Erythroblast (primary cell): ENCODE measurements at regions not wholly inside any gene's neighbourhood (a gene's known extent, or its start where the extent isn't known, plus 50 kb on each side); places are given as distances from the start of the nearest gene placed in this dataset.
"Not testable (repeated sequence)": the region's sequence is repeated elsewhere in the genome, so short reads cannot be mapped to it uniquely, and the experiment has no call there.

Source experiments
- DNase-seq, 2 experiments: peaks; one replicate each; lab custom pipeline; 2025; lab: John Stamatoyannopoulos, UW
- GATA1 ChIP-seq: IDR thresholded peaks from 2 replicates; pipeline ENCODE4 v1.6.1; 2011; ENCODE audit warnings: low read depth, mild to moderate bottlenecking, control low read depth, low read length, moderate library complexity
- POLR2A ChIP-seq: IDR thresholded peaks from 2 replicates; pipeline ENCODE4 v1.6.1; 2011; ENCODE audit warnings: mild to moderate bottlenecking, low read length

DNA sequence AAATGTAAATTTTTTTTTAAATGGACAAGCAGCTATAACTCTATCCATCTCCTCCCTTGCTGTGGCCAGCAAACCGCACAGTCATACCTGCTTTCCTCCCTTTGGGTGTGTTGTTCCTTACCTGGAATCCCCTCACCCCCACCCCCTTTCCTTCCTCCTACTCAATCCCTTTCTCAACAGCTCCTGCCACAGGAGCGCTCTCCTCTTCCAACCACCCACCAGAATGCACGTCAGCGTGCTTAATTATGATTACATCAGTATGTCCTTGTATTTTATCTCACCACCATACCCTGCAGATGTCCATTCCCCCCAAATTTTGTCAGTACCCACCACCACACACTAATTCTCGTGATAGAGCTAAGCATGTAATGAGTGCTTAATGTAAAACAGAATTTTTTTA, 60.9 kb upstream of the LMO2 start:
- peak; percentile 28 to 38 for DNase-seq
- TF ChIP-seq GATA1 (no peak), POLR2A (no peak)

- TF ChIP-seq GATA1 (no peak), POLR2A (no peak)
- no peak for DNase-seq
Measured at GRCh38 chr11:33949252-33949913, 57.5 kb upstream of the LMO2 start.

DNA sequence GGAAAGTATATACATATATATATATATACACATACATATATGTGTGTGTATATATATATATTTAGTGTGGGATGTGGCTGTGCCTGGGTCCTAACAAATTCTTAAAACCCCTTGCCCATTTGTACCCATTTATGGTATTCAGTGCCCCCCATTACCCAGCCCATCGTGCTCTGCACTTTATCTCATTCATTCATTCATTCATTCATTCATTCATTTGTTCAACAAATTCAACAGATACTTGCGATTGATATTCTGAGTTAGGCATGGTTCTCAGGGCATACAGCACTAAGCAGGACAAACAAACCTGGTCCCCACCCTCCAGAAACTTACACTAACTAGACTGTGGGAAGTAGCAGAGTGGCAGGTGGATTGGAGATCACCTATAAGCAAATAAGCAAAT, 56.6 kb upstream of the LMO2 start:
- DNase-seq = no peak
- TF ChIP-seq GATA1 (no peak), POLR2A (no peak)

- DNase-seq = not testable (repeated sequence)
Measured at GRCh38 chr11:33947918-33948317, 56.0 kb upstream of the LMO2 start.

DNA sequence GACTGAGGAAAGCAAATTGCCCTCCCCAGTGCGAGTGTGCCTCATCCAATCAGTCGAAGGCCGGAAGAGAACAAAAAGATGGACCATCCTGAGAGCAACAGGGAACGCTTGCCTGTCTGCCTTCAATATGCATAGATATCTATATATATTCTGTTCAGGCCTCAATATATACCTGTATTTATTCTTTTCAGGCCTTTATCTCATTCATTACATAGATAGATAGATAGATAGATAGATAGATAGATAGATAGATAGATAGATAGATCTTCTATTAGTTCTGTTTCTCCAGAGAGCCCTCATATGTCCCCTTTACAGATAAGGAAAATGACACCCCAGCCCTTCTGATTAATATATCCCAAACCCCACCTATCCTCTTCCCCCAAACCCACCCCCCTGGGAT, 55.1 kb upstream of the LMO2 start:
- no peak for DNase-seq
- TF ChIP-seq GATA1 (no peak), POLR2A (no peak)

DNA sequence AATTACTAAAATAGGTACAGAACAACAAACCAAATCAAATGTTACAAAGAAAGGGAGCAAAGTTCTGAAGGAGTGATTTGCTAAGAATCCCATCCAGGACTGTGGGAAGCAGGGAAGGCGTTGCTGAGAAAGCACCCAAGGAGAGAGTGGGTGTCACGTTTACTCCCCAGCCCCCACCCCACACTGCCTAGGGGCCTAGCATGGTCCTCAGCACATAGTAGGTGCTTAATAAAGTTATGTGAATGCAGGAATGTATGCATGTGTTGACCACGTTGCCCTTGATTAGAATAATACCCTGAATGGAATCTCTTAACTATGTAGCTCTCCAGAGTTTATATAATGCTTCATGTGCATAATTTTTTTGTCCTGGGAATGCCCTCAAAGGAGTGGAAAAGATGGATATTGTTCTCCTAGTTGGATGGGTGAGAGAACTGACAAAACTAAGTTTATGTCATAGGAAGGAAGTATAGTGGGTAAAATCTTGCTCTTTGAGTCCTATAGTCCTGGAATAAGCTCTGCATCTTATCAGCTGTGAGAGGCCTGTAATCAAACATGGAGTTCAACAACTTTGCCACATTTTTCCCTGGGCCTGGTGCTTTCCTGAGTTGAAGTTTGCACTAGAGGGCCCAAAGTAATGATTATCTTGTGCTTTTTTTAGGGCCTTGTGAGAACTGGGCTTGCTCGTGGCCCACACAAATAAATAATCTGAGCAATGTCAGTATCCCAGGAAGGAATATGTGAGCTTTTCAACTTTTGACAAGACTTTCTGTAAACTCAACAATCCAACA, 53.8 kb upstream of the LMO2 start:
- DNase-seq = peak; percentile 36 to 44
- TF ChIP-seq POLR2A = no peak
- TF ChIP-seq GATA1 = no peak

- TF ChIP-seq GATA1 (peak; percentile 96), POLR2A (peak; percentile 54)
- peak; percentile 93 to 99 for DNase-seq
Measured at GRCh38 chr11:33944693-33945424, 53.0 kb upstream of the LMO2 start.

DNA sequence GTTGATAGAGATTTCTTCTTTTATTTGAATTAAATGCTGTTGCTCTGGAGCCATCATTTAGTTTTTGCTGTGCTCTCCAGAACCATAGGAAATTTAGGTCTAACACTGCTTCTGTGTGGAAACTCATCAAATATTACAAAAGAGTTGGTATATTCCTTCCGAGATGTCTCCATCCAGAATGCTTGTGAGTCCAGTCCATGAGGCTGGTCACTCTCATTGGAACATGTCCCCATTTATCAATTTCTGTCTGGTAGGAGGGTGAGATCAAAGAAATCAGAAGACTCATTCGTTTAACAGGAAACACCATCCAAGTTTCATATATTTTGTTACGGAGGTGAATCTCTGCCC, 52.4 kb upstream of the LMO2 start:
- TF ChIP-seq GATA1 (no peak), POLR2A (no peak)
- no peak for DNase-seq

GRCh38 chr11:33942954-33943353, 51.1 kb upstream of the LMO2 start:
- TF ChIP-seq POLR2A (no peak), GATA1 (no peak)
- DNase-seq = peak; percentile 23 to 38

DNA sequence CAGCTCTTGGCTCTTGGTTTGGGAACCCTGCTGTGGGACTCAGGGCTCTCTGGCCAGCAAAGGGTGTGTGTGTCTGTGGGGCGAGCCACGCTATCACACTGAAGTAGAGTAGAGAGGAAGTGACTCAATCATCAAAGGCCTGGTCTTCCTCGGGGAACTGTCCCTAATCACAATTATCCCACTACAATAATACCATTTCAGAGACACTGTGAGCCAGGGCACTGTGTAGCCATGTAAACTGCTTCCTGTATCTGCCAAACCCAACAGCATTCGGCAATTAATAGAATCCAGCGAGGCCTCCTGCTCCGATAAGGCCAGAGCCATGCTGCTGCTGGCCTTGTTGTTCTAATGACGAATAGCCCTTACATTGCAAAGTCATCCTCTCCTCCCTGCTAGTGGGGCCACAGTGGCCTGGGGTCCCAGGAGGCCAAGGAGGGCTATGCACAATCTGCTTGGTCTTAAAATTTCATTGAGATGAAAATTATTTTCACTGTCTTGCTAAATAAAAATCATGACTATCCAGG, 49.8 kb upstream of the LMO2 start:
- TF ChIP-seq GATA1 (no peak), POLR2A (peak; percentile 46)
- peak; percentile 83 to 87 for DNase-seq
